Hematopoietic multipotent progenitor cell treated with erythropoietin and hydrocortisone succinate and interleukin-3 and kit ligand, for 17 days (in vitro differentiated cells): ENCODE measurements at regions not wholly inside any gene's neighbourhood (a gene's known extent, or its start where the extent isn't known, plus 50 kb on each side); places are given as distances from the start of the nearest gene placed in this dataset.
"Not testable (repeated sequence)": the region's sequence is repeated elsewhere in the genome, so short reads cannot be mapped to it uniquely, and the experiment has no call there.

Source experiments
- DNase-seq: peaks from one replicate; pipeline ENCODE4 v3.0.0-alpha.2; 2015; ENCODE audit warnings: low spot score

GRCh38 chr1:38502758-38503157 is 356.8 kb downstream of the RRAGC start:
- no peak for DNase-seq

- DNase-seq, result no peak
Observed at GRCh38 chr1:38500891-38501290, 358.7 kb downstream of the RRAGC start.

GRCh38 chr1:38500352-38500751 is 359.2 kb downstream of the RRAGC start:
- no peak for DNase-seq

- no peak for DNase-seq
Observed at GRCh38 chr1:38498686-38499085, 360.9 kb downstream of the RRAGC start.

- no peak for DNase-seq
Observed at GRCh38 chr1:38497921-38498656, 361.5 kb downstream of the RRAGC start.

- DNase-seq, result not testable (repeated sequence)
Observed at GRCh38 chr1:38493306-38493705, 366.3 kb downstream of the RRAGC start.

- no peak for DNase-seq
Observed at GRCh38 chr1:38489844-38490270, 369.7 kb downstream of the RRAGC start.

GRCh38 chr1:38488162-38488898 is 371.2 kb downstream of the RRAGC start:
- DNase-seq, result no peak

- no peak for DNase-seq
Observed at GRCh38 chr1:38487396-38487795, 372.2 kb downstream of the RRAGC start.

GRCh38 chr1:38486085-38486484 is 373.5 kb downstream of the RRAGC start:
- DNase-seq, result no peak

GRCh38 chr1:38481871-38482826 is 377.4 kb downstream of the RRAGC start:
- no peak for DNase-seq

GRCh38 chr1:38479662-38480061 is 379.9 kb downstream of the RRAGC start:
- not testable (repeated sequence) for DNase-seq

GRCh38 chr1:38477811-38478210 is 381.8 kb downstream of the RRAGC start:
- no peak for DNase-seq

- DNase-seq, result no peak
Observed at GRCh38 chr1:38476850-38477178, 382.8 kb downstream of the RRAGC start.

- no peak for DNase-seq
Observed at GRCh38 chr1:38476111-38476849, 383.3 kb downstream of the RRAGC start.

- DNase-seq, result no peak
Observed at GRCh38 chr1:38475624-38476005, 384.0 kb downstream of the RRAGC start.

- DNase-seq, result no peak
Observed at GRCh38 chr1:38474738-38475623, 384.6 kb downstream of the RRAGC start.

GRCh38 chr1:38466487-38466886 is 393.1 kb downstream of the RRAGC start:
- no peak for DNase-seq

GRCh38 chr1:38465460-38465859 is 394.1 kb downstream of the RRAGC start:
- DNase-seq, result no peak

GRCh38 chr1:38464071-38464661 is 395.4 kb downstream of the RRAGC start:
- no peak for DNase-seq
